Astrocyte (in vitro differentiated cells and primary cell): ENCODE measurements at regions not wholly inside any gene's neighbourhood (a gene's known extent, or its start where the extent isn't known, plus 50 kb on each side); places are given as distances from the start of the nearest gene placed in this dataset.
"Not testable (repeated sequence)": the region's sequence is repeated elsewhere in the genome, so short reads cannot be mapped to it uniquely, and the experiment has no call there.

ENCODE experiments used
- DNase-seq: peaks from one replicate; pipeline ENCODE4 v3.0.0-alpha.2; 2010; ENCODE audit warnings: low read depth
- FAIRE-seq: peaks from 2 replicates; lab custom pipeline; 2011; peaks lifted over from hg19 to GRCh38; lab: Jason Lieb, UNC
- H2AFZ ChIP-seq: 2 replicates; pipeline ENCODE4 v1.6.0; 2012; ENCODE audit warnings: low read depth, low read length, inconsistent platforms
- H3K27ac ChIP-seq: 2 replicates; pipeline ENCODE4 v1.5.1; 2011; ENCODE audit warnings: low read depth, low read length, inconsistent platforms
- H3K27me3 ChIP-seq: 2 replicates; pipeline ENCODE4 v1.6.0; 2011; ENCODE audit warnings: low read length, inconsistent platforms; ENCODE audit not compliant: insufficient read depth
- H3K36me3 ChIP-seq: 2 replicates; pipeline ENCODE4 v1.5.1; 2011; ENCODE audit warnings: low read length, inconsistent platforms; ENCODE audit not compliant: insufficient read depth
- H3K4me1 ChIP-seq: 2 replicates; pipeline ENCODE4 v1.5.1; 2011; ENCODE audit warnings: low read length, inconsistent platforms; ENCODE audit not compliant: insufficient read depth
- H3K4me2 ChIP-seq: 2 replicates; pipeline ENCODE4 v1.6.0; 2012; ENCODE audit warnings: low read length, inconsistent platforms
- H3K4me3 ChIP-seq: 2 replicates; pipeline ENCODE4 v1.5.1; 2011; ENCODE audit warnings: low read depth, mild to moderate bottlenecking, low read length, inconsistent platforms; ENCODE audit not compliant: insufficient read depth
- H3K79me2 ChIP-seq: 2 replicates; pipeline ENCODE4 v1.6.0; 2012; ENCODE audit warnings: mild to moderate bottlenecking, low read length, inconsistent platforms; ENCODE audit not compliant: insufficient read depth
- H3K9ac ChIP-seq: 2 replicates; pipeline ENCODE4 v1.6.0; 2012; ENCODE audit warnings: mild to moderate bottlenecking, low read length, inconsistent platforms
- H3K9me3 ChIP-seq: 2 replicates; pipeline ENCODE4 v1.5.1; 2012; ENCODE audit warnings: low read depth, mild to moderate bottlenecking, low read length, inconsistent platforms; ENCODE audit not compliant: insufficient read depth
- H4K20me1 ChIP-seq: 2 replicates; pipeline ENCODE4 v1.6.0; 2012; ENCODE audit warnings: low read length, inconsistent platforms; ENCODE audit not compliant: insufficient read depth
- H3K27ac Mint-ChIP-seq: one replicate; pipeline ENCODE4 v1.8.0; 2021; ENCODE audit warnings: mild to moderate bottlenecking, mixed read lengths; ENCODE audit not compliant: unreplicated experiment
- H3K27me3 Mint-ChIP-seq: one replicate; pipeline ENCODE4 v1.8.0; 2021; ENCODE audit warnings: low read depth, mixed read lengths; ENCODE audit not compliant: unreplicated experiment
- H3K36me3 Mint-ChIP-seq: one replicate; pipeline ENCODE4 v1.8.0; 2021; ENCODE audit warnings: low read depth, mixed read lengths; ENCODE audit not compliant: unreplicated experiment
- H3K4me1 Mint-ChIP-seq: one replicate; pipeline ENCODE4 v1.8.0; 2021; ENCODE audit warnings: low read depth, mixed read lengths; ENCODE audit not compliant: unreplicated experiment
- H3K4me3 Mint-ChIP-seq: one replicate; pipeline ENCODE4 v1.8.0; 2021; ENCODE audit warnings: mild to moderate bottlenecking, moderate library complexity, mixed read lengths; ENCODE audit not compliant: unreplicated experiment
- H3K9me3 Mint-ChIP-seq: one replicate; pipeline ENCODE4 v1.8.0; 2021; ENCODE audit warnings: mild to moderate bottlenecking, mixed read lengths; ENCODE audit not compliant: unreplicated experiment
- EZH2 ChIP-seq: IDR thresholded peaks from 2 replicates; pipeline ENCODE4 v1.6.1; 2012; ENCODE audit warnings: mild to moderate bottlenecking, low read length, inconsistent platforms; ENCODE audit not compliant: insufficient read depth
- TF ChIP-seq, protein P1 (sequence below): IDR thresholded peaks from 2 replicates; pipeline ENCODE4 v1.5.1; 2011; ENCODE audit warnings: low read depth, mild to moderate bottlenecking, inconsistent platforms, low read length, moderate library complexity; ENCODE audit not compliant: insufficient read depth

DNA sequence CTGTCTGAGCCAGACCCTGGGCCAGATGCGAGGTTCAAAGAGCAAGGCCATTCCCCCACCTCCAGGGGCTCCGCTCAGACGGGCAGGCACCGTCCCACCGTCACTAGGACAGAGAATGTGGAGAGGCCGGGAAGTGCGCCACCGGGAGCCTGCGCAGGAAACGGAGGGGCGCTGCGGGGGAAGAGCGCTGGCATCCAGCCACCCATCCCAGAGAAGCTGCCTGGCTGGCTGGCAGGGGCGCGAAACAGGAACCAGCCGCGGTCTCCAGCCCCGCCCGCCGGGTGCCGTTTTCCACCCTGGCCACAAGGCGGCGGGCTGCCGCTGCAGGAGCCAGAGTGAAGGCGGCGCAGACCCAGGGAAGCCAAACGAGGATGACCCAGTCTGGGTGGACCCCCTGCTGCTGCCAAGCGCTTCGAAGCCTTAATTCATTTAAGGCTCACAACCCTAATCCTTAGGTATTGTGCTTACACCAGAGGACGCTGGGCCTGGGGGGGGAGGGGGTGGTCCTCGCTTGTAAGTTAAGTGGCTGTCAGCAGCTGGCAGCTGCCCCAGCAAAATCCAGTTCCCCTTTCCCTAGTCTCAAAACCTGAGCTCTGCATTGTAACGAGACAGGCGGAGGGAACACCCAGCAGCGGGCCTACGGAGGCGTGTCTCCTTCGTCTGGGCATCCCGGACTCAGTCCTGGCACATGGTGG, 114.8 kb upstream of the SMURF2 start:
- H3K9ac ChIP-seq, H3K79me2 ChIP-seq, H3K36me3 Mint-ChIP-seq, H3K27ac Mint-ChIP-seq, H3K27ac ChIP-seq, H3K36me3 ChIP-seq, H3K4me3 Mint-ChIP-seq, H3K9me3 Mint-ChIP-seq, H3K9me3 ChIP-seq, FAIRE-seq: not testable (repeated sequence)
- H3K4me2 ChIP-seq, result peak overlapping the region; percentile 87
- peaks cover 36% of the 10 kb centered on the region for H3K4me1 ChIP-seq
- TF ChIP-seq, protein P1, sequence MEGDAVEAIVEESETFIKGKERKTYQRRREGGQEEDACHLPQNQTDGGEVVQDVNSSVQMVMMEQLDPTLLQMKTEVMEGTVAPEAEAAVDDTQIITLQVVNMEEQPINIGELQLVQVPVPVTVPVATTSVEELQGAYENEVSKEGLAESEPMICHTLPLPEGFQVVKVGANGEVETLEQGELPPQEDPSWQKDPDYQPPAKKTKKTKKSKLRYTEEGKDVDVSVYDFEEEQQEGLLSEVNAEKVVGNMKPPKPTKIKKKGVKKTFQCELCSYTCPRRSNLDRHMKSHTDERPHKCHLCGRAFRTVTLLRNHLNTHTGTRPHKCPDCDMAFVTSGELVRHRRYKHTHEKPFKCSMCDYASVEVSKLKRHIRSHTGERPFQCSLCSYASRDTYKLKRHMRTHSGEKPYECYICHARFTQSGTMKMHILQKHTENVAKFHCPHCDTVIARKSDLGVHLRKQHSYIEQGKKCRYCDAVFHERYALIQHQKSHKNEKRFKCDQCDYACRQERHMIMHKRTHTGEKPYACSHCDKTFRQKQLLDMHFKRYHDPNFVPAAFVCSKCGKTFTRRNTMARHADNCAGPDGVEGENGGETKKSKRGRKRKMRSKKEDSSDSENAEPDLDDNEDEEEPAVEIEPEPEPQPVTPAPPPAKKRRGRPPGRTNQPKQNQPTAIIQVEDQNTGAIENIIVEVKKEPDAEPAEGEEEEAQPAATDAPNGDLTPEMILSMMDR, result peak; percentile 50
- H4K20me1 ChIP-seq, result peaks cover 14% of the 10 kb centered on the region
- H3K4me3 ChIP-seq, result peak overlapping the region; percentile 37
- Mint-ChIP-seq H3K4me1 (peaks cover 12% of the 10 kb centered on the region), H3K27me3 (peaks cover 12% of the 10 kb centered on the region)
- DNase-seq, result peak; percentile 45
- H3K27me3 ChIP-seq, result peaks cover 26% of the 10 kb centered on the region
- H2AFZ ChIP-seq, result peak overlapping the region; percentile 52

DNA sequence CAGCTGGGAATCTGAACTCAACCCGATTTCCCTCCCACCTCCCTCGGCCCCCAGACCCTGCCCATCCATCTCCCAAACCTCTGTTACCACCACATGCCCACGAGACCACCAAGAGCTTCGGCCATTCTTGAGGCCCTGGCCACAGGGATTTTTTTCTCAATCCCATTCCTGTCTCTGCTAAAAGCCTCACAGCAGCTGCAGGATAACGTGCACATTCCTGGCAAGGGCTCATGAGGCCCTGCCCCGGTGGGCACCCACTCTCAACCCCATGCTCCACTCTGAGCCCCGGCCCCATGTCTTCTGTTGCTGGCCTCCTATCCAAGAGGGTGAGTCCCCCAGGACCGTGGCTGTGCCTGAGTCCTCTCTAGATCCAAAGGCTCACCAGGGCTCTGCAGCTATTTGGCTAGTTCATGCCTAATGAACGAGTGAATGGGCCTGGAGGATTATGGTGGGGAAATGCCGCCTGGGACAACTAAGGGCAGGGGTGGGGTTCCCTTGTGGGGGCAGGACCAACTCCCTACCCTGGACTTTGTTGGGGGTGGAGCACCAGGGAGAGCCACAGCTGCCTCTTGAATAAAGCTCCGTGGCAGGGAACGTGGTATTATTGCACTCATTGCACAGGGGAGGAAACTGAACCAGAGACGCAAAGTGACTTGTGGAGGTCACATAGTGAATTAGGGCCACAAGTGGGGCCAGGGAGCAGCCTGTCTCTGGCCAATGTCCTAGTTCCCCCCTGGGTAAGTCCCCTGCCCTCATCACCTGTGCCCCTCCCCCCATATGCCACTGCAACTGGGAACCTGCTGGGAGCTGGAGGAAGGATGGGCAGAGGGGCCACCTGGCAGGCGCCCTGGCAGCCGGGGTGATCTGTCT, 113.8 kb upstream of the SMURF2 start:
- peak overlapping the region; percentile 77 for H3K27ac Mint-ChIP-seq

More for the DNA sequence above, 113.8 kb upstream of the SMURF2 start:
- H3K27me3 Mint-ChIP-seq, result peaks cover 12% of the 10 kb centered on the region
- H4K20me1 ChIP-seq, result peaks cover 14% of the 10 kb centered on the region
- TF ChIP-seq EZH2, result no peak
- TF ChIP-seq, protein P1, result no peak
- no peak overlapping the region for H3K4me3 Mint-ChIP-seq
- no peaks in the 10 kb centered on the region for H3K79me2 ChIP-seq
- DNase-seq (no peak), FAIRE-seq (no peak)
- no peak overlapping the region for H3K9ac ChIP-seq
- H3K4me2 ChIP-seq, result no peak overlapping the region
- H3K9me3 Mint-ChIP-seq, result no peaks in the 10 kb centered on the region
- H3K4me3 ChIP-seq, result no peak overlapping the region
- peaks cover 26% of the 10 kb centered on the region for H3K27me3 ChIP-seq
- no peak overlapping the region for H3K27ac ChIP-seq
- H3K4me1 Mint-ChIP-seq, result peaks cover 12% of the 10 kb centered on the region
- no peaks in the 10 kb centered on the region for H3K9me3 ChIP-seq
- peaks cover 2% of the 10 kb centered on the region for H3K36me3 Mint-ChIP-seq
- H3K4me1 ChIP-seq, result peaks cover 30% of the 10 kb centered on the region
- no peaks in the 10 kb centered on the region for H3K36me3 ChIP-seq
- H2AFZ ChIP-seq, result no peak overlapping the region
